CD14-positive monocyte (primary cell): ENCODE measurements at regions not wholly inside any gene's neighbourhood (a gene's known extent, or its start where the extent isn't known, plus 50 kb on each side); places are given as distances from the start of the nearest gene placed in this dataset.
A peak's percentile ranks its signal among the peaks of the same experiment; 100 is the strongest.

Experiments used
- DNase-seq, 3 donors: peaks; one replicate each; pipeline ENCODE4 v3.0.0-alpha.2; 2011 to 2022
- H2AFZ ChIP-seq: 2 replicates; pipeline ENCODE4 v1.6.0; 2012; ENCODE audit warnings: mild to moderate bottlenecking, low read depth, low read length, inconsistent platforms; ENCODE audit not compliant: insufficient read depth, poor library complexity, severe bottlenecking
- H3K27ac ChIP-seq, 2 donors: 1 replicate in 1 of 2; 2 replicates in 1 of 2; pipeline ENCODE4 v1.5.1; 2012 to 2013; ENCODE audit warnings: low read length in 2 of 2, control low read depth in 1 of 2, inconsistent platforms in 1 of 2, low read depth in 1 of 2, mild to moderate bottlenecking in 1 of 2
- H3K27me3 ChIP-seq, 2 donors: one replicate each; pipeline versions ENCODE4 v1.6.0 to v1.6.1; 2011 to 2013; ENCODE audit warnings: low read length in 2 of 2; ENCODE audit not compliant: control insufficient read depth in 2 of 2, insufficient read depth in 2 of 2
- H3K36me3 ChIP-seq, 2 donors: replicated peaks in 1 of 2; 1 replicate in 1 of 2; 2 replicates in 1 of 2; pipeline versions ENCODE4 v1.5.1 to v1.6.1; 2012 to 2013; ENCODE audit warnings: low read length in 2 of 2, control low read depth in 1 of 2, inconsistent platforms in 1 of 2, mild to moderate bottlenecking in 1 of 2; ENCODE audit not compliant: insufficient read depth in 2 of 2, control insufficient read depth in 1 of 2
- H3K4me1 ChIP-seq, 2 donors: 1 replicate in 1 of 2; 2 replicates in 1 of 2; pipeline versions ENCODE4 v1.5.1 to v1.6.1; 2012 to 2013; ENCODE audit warnings: low read length in 2 of 2, control low read depth in 1 of 2, inconsistent platforms in 1 of 2, mild to moderate bottlenecking in 1 of 2, moderate library complexity in 1 of 2; ENCODE audit not compliant: insufficient read depth in 2 of 2, control insufficient read depth in 1 of 2
- H3K4me2 ChIP-seq: replicated peaks from 2 replicates; pipeline ENCODE3; 2012; ENCODE audit warnings: low read length, moderate library complexity, mild to moderate bottlenecking; ENCODE audit not compliant: poor library complexity, severe bottlenecking; ENCODE audit errors: extremely low read depth
- H3K4me3 ChIP-seq, 3 experiments: fragments of 200-600 bp in 1 of 3; sonication (generic) in 1 of 3; replicated peaks in 1 of 3; 1 replicate in 2 of 3; 2 replicates in 1 of 3; pipeline ENCODE4 v1.5.1; 2011 to 2013; ENCODE audit warnings: low read length in 3 of 3, mild to moderate bottlenecking in 3 of 3, control low read depth in 2 of 3, low read depth in 2 of 3, inconsistent platforms in 1 of 3, moderate library complexity in 1 of 3
- H3K79me2 ChIP-seq: 2 replicates; pipeline ENCODE4 v1.6.0; 2012; ENCODE audit warnings: mild to moderate bottlenecking, control low read depth, inconsistent platforms, low read length, moderate library complexity; ENCODE audit not compliant: insufficient read depth
- H3K9ac ChIP-seq: 2 replicates; pipeline ENCODE4 v1.6.0; 2017; ENCODE audit warnings: low read length, mild to moderate bottlenecking; ENCODE audit not compliant: insufficient read depth, poor library complexity, severe bottlenecking
- H3K9me3 ChIP-seq, 2 donors: replicated peaks in 1 of 2; 1 replicate in 1 of 2; 2 replicates in 1 of 2; pipeline versions ENCODE4 v1.5.1 to v1.6.1; 2012 to 2013; ENCODE audit warnings: low read length in 2 of 2, control low read depth in 1 of 2; ENCODE audit not compliant: control insufficient read depth in 1 of 2, insufficient read depth in 1 of 2
- H4K20me1 ChIP-seq: 2 replicates; pipeline ENCODE4 v1.6.0; 2012; ENCODE audit warnings: mild to moderate bottlenecking, low read length, control low read depth, moderate library complexity; ENCODE audit not compliant: insufficient read depth
- H3K27ac Mint-ChIP-seq, 7 donors: one replicate each; pipeline ENCODE4 v1.8.0; 2020; ENCODE audit warnings: mild to moderate bottlenecking in 7 of 7, mixed read lengths in 7 of 7, moderate library complexity in 6 of 7, inconsistent platforms in 2 of 7
- H3K27me3 Mint-ChIP-seq, 3 donors: one replicate each; pipeline ENCODE4 v1.8.0; 2021 to 2022; ENCODE audit warnings: low read depth in 3 of 3, mild to moderate bottlenecking in 3 of 3, mixed read lengths in 3 of 3, moderate library complexity in 3 of 3, inconsistent platforms in 1 of 3
- H3K36me3 Mint-ChIP-seq, 2 donors: one replicate each; pipeline ENCODE4 v1.8.0; 2020; ENCODE audit warnings: mixed read lengths in 2 of 2, inconsistent platforms in 1 of 2, mild to moderate bottlenecking in 1 of 2
- H3K4me1 Mint-ChIP-seq: one replicate; pipeline ENCODE4 v1.8.0; 2020; ENCODE audit warnings: mild to moderate bottlenecking, mixed read lengths
- H3K4me3 Mint-ChIP-seq, 2 donors: one replicate each; pipeline ENCODE4 v1.8.0; 2020; ENCODE audit warnings: mild to moderate bottlenecking in 2 of 2, mixed read lengths in 2 of 2, moderate library complexity in 1 of 2
- H3K9me3 Mint-ChIP-seq, 7 donors: one replicate each; pipeline ENCODE4 v1.8.0; 2020 to 2022; ENCODE audit warnings: mixed read lengths in 7 of 7, mild to moderate bottlenecking in 6 of 7, moderate library complexity in 6 of 7, inconsistent platforms in 2 of 7
- WGBS: methylation state at CpG from one replicate; pipeline ENCODE4 v1.1.5; 2013; ENCODE audit warnings: missing lambda C conversion rate; ENCODE audit not compliant: insufficient coverage; 5-methylcytosine and 5-hydroxymethylcytosine counted together
- intact Hi-C, 2 donors: fragments of 100-400 bp; cut with micrococcal nuclease; formaldehyde crosslinking; loops; one replicate each; pipeline versions ENCODE4 v1.15.0 to v1.15.1; 2023
- TF ChIP-seq, protein P1 (sequence below): fragments of 200-600 bp; IDR thresholded peaks from one replicate; pipeline ENCODE4 v1.8.0; 2022; ENCODE audit warnings: antibody characterized with exemption, mild to moderate bottlenecking

DNA sequence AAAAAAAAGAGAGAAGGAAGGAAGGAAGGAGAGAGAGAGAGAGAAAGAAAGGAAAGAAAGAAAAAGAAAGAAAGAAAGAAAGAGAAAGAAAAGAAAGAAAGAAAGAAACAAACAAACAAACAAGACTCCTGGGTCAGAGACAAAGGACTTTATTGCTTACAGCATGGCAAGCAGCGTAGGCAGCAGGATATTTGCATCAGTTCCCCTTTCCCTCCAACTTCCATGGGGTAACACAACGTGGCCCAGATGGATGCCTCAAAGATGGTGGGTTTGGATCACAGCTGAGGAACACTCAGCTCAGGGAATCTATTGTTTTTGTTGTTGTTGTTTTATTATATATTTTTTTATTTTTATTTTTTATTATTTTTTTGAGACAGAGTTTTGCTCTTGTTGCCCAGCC lies 128.5 kb upstream of the VKORC1L1 start:
- no peak overlapping the region for H3K4me2 ChIP-seq
- H3K9ac ChIP-seq = no peak overlapping the region
- WGBS = no CpG with 5 or more reads among the region's 2 CpGs
- H3K79me2 ChIP-seq = peaks cover 5% of the 10 kb centered on the region
- Mint-ChIP-seq H3K4me3 (no peak overlapping the region), H3K27me3 (no peaks in the 10 kb centered on the region), H3K4me1 (peaks cover 4% of the 10 kb centered on the region), H3K36me3 (peaks cover 12 to 17% of the 10 kb centered on the region in 2 donors), H3K9me3 (peaks cover 0 to 1% (median 0%) of the 10 kb centered on the region in 7 donors), H3K27ac (peak overlapping the region in 3 of 7 donors; percentile 14 to 37 (median 26))
- intact Hi-C loops = no loop called here
- H2AFZ ChIP-seq = no peak overlapping the region
- H3K4me1 ChIP-seq = no peaks in the 10 kb centered on the region
- H3K9me3 ChIP-seq = no peaks in the 10 kb centered on the region
- H3K27ac ChIP-seq = no peak overlapping the region
- H3K27me3 ChIP-seq = no peaks in the 10 kb centered on the region
- DNase-seq = no peak
- no peaks in the 10 kb centered on the region for H4K20me1 ChIP-seq
- H3K36me3 ChIP-seq = peaks cover 0 to 16% of the 10 kb centered on the region in 2 donors
- H3K4me3 ChIP-seq = no peak overlapping the region
- TF ChIP-seq, protein P1, sequence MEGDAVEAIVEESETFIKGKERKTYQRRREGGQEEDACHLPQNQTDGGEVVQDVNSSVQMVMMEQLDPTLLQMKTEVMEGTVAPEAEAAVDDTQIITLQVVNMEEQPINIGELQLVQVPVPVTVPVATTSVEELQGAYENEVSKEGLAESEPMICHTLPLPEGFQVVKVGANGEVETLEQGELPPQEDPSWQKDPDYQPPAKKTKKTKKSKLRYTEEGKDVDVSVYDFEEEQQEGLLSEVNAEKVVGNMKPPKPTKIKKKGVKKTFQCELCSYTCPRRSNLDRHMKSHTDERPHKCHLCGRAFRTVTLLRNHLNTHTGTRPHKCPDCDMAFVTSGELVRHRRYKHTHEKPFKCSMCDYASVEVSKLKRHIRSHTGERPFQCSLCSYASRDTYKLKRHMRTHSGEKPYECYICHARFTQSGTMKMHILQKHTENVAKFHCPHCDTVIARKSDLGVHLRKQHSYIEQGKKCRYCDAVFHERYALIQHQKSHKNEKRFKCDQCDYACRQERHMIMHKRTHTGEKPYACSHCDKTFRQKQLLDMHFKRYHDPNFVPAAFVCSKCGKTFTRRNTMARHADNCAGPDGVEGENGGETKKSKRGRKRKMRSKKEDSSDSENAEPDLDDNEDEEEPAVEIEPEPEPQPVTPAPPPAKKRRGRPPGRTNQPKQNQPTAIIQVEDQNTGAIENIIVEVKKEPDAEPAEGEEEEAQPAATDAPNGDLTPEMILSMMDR = no peak

DNA sequence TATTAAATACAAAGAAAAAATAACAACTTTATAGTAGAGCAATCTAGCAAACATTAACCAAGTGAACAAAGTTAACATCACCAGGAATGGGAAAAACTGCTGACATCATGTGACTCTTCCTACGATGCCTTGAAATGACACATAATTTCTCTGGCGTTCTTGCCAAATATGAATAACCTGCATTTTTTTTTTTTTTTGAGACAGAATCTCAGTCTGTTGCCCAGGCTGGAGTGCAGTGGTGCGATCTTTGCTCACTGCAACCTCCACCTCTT lies 126.5 kb upstream of the VKORC1L1 start:
- no peak overlapping the region for H3K9ac ChIP-seq
- H3K36me3 ChIP-seq = no peaks in the 10 kb centered on the region
- no peak for DNase-seq
- Mint-ChIP-seq H3K9me3 (no peaks in the 10 kb centered on the region), H3K4me3 (no peak overlapping the region), H3K27me3 (peaks cover 0 to 2% (median 0%) of the 10 kb centered on the region in 3 donors), H3K27ac (no peak overlapping the region), H3K4me1 (peaks cover 15% of the 10 kb centered on the region), H3K36me3 (peaks cover 0 to 3% of the 10 kb centered on the region in 2 donors)
- no peak overlapping the region for H3K27ac ChIP-seq
- H3K4me2 ChIP-seq = no peak overlapping the region
- H2AFZ ChIP-seq = no peak overlapping the region
- no peak overlapping the region for H3K4me3 ChIP-seq
- intact Hi-C loops = no loop called here
- H3K27me3 ChIP-seq = no peaks in the 10 kb centered on the region
- 38% methylated on average over 2 of the region's 3 CpGs for WGBS
- peaks cover 7 to 8% of the 10 kb centered on the region in 2 donors for H3K4me1 ChIP-seq
- H3K79me2 ChIP-seq = peaks cover 22% of the 10 kb centered on the region
- H3K9me3 ChIP-seq = no peaks in the 10 kb centered on the region
- no peaks in the 10 kb centered on the region for H4K20me1 ChIP-seq
- TF ChIP-seq, protein P1 = no peak
